Calu3 (cell line): ENCODE measurements at regions not wholly inside any gene's neighbourhood (a gene's known extent, or its start where the extent isn't known, plus 50 kb on each side); places are given as distances from the start of the nearest gene placed in this dataset.

Experiments
- BruUV-seq: library from RNA; stranded (reverse); fragments of 400-500 nt; replicated peaks from 2 replicates; lab custom pipeline; 2021; lab: Mats Ljungman, UMichigan
- CTCF ChIA-PET: fragments of 300-600 bp; sonication (Branson Sonifier 250); formaldehyde crosslinking; loops from one replicate; lab custom pipeline; 2022; ENCODE audit warnings: antibody characterized with exemption; lab: Charles Lee
- DNase-seq: peaks from one replicate; pipeline ENCODE4 v3.0.0; 2022
- H3K27ac Mint-ChIP-seq: one replicate; pipeline ENCODE4 v1.8.0; 2022; ENCODE audit warnings: mixed read lengths; ENCODE audit not compliant: unreplicated experiment
- H3K27me3 Mint-ChIP-seq: one replicate; pipeline ENCODE4 v1.8.0; 2022; ENCODE audit warnings: mixed read lengths; ENCODE audit not compliant: unreplicated experiment
- H3K36me3 Mint-ChIP-seq: one replicate; pipeline ENCODE4 v1.8.0; 2022; ENCODE audit warnings: mild to moderate bottlenecking, moderate library complexity, mixed read lengths; ENCODE audit not compliant: insufficient read depth, unreplicated experiment
- H3K4me1 Mint-ChIP-seq: one replicate; pipeline ENCODE4 v1.8.0; 2022; ENCODE audit warnings: mild to moderate bottlenecking, low read depth, mixed read lengths; ENCODE audit not compliant: unreplicated experiment
- H3K4me3 Mint-ChIP-seq: one replicate; pipeline ENCODE4 v1.8.0; 2022; ENCODE audit warnings: mild to moderate bottlenecking, low read depth, moderate library complexity, mixed read lengths; ENCODE audit not compliant: unreplicated experiment
- H3K9me3 Mint-ChIP-seq: one replicate; pipeline ENCODE4 v1.8.0; 2022; ENCODE audit warnings: low read depth, mixed read lengths; ENCODE audit not compliant: unreplicated experiment
- intact Hi-C: fragments of 100-400 bp; cut with micrococcal nuclease; formaldehyde crosslinking; loops from one replicate; pipeline ENCODE4 v1.10.0; 2022; ENCODE audit not compliant: unreplicated experiment
- TF ChIP-seq, protein P1 (sequence below): fragments of 200-600 bp; IDR thresholded peaks from one replicate; pipeline ENCODE4 v1.8.0; 2022; ENCODE audit warnings: antibody characterized with exemption; ENCODE audit not compliant: unreplicated experiment

DNA sequence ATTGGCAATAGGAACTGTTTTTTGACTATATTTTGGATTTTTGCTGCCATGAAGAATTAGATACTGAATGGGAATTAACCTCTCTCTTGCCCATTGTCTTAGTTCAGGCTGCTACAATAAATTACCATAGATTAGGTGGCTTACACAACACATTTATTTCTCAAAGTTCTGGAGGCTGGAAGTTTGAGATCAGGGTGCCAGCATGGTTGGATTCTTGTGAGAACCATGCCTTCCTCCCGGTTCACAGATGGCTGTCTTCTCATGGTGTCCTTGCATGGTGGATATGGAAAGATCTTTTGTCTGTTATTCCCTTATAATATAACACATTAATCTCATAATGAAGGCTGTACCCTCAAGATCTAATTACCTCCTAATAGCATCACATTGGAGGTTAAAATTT is 836.4 kb downstream of the SLC4A3 start:
- Mint-ChIP-seq H3K4me1 (no peaks in the 10 kb centered on the region), H3K27me3 (no peaks in the 10 kb centered on the region), H3K27ac (no peak overlapping the region), H3K36me3 (no peaks in the 10 kb centered on the region), H3K9me3 (peaks cover 2% of the 10 kb centered on the region), H3K4me3 (no peak overlapping the region)
- TF ChIP-seq, protein P1, sequence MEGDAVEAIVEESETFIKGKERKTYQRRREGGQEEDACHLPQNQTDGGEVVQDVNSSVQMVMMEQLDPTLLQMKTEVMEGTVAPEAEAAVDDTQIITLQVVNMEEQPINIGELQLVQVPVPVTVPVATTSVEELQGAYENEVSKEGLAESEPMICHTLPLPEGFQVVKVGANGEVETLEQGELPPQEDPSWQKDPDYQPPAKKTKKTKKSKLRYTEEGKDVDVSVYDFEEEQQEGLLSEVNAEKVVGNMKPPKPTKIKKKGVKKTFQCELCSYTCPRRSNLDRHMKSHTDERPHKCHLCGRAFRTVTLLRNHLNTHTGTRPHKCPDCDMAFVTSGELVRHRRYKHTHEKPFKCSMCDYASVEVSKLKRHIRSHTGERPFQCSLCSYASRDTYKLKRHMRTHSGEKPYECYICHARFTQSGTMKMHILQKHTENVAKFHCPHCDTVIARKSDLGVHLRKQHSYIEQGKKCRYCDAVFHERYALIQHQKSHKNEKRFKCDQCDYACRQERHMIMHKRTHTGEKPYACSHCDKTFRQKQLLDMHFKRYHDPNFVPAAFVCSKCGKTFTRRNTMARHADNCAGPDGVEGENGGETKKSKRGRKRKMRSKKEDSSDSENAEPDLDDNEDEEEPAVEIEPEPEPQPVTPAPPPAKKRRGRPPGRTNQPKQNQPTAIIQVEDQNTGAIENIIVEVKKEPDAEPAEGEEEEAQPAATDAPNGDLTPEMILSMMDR, result no peak
- no peak for DNase-seq
- CTCF ChIA-PET, result no interaction called here
- intact Hi-C loops, result no loop called here
- BruUV-seq, result no TSS peak

DNA sequence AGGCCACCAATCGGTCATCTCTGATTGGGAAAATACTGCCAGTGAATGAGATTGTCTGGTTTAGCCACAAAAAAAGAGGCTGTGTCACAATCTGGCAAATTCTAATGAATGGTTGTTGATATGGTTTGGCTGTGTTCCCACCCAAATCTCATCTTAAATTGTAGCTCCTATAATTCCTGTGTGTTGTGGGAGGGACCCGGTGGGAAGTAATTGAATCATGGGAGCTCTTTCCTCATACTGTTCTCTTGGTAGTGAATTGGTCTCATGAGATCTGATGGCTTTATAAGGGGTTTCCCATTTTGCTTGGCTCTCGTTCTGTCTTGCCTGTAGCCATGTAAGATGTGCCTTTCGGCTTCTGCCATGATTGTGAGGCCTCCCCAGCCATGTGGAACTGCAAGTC is 838.3 kb downstream of the SLC4A3 start:
- Mint-ChIP-seq H3K36me3 (no peaks in the 10 kb centered on the region), H3K4me3 (no peak overlapping the region), H3K9me3 (peaks cover 2% of the 10 kb centered on the region), H3K4me1 (no peaks in the 10 kb centered on the region), H3K27ac (no peak overlapping the region), H3K27me3 (no peaks in the 10 kb centered on the region)
- intact Hi-C loops, result no loop called here
- TF ChIP-seq, protein P1, result no peak
- CTCF ChIA-PET, result no interaction called here
- no peak for DNase-seq
- BruUV-seq, result no TSS peak

DNA sequence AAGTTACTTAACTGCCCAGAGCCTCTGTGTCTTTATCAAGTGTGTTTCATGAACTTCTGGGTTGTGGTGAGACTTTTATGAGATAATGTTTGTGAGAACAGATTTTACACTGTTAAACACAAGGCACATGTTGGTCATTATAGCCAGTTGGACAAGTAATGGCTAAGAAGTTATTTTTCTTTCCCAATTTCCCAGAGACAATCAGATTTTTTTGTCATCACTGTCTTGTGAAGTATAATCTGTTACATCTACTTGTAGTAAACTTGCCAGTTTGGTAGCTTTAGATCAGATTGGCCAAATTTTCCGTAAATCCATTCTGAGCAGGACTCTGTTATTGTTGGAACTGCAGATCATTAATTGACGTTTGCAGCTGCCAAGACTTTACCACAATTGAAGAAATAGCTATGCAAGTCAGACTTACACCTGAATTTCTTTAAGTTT is 838.8 kb downstream of the SLC4A3 start:
- no peak for DNase-seq
- no peaks in the 10 kb centered on the region for H3K36me3 Mint-ChIP-seq
- H3K27me3 Mint-ChIP-seq, result no peaks in the 10 kb centered on the region
- H3K9me3 Mint-ChIP-seq, result peaks cover 2% of the 10 kb centered on the region
- no peaks in the 10 kb centered on the region for H3K4me1 Mint-ChIP-seq
- TF ChIP-seq, protein P1, result no peak
- no peak overlapping the region for H3K27ac Mint-ChIP-seq
- CTCF ChIA-PET, result no interaction called here
- no TSS peak for BruUV-seq
- no peak overlapping the region for H3K4me3 Mint-ChIP-seq
- intact Hi-C loops, result no loop called here

DNA sequence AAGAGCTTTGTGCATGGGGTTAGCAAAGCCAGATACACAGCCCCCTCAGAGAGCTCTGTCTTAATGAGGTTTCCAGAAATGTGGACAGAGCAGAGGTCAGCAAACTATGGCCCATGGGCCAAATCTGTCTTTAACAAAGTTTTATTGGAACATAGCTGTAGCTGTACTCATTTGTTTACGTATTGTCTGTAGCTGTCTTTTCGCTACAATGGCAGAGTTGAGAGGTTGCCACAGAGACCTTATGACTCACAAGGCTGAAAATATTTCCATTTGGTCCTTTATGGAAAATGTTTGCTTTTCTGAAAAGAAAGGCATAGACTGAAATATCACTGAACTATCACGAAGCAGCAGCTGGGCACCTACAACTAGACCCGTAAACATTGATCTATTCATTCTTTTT is 841.8 kb downstream of the SLC4A3 start:
- no TSS peak for BruUV-seq
- TF ChIP-seq, protein P1, result no peak
- peaks cover 5% of the 10 kb centered on the region for H3K9me3 Mint-ChIP-seq
- intact Hi-C loops, result no loop called here
- H3K27me3 Mint-ChIP-seq, result no peaks in the 10 kb centered on the region
- H3K4me3 Mint-ChIP-seq, result no peak overlapping the region
- H3K36me3 Mint-ChIP-seq, result no peaks in the 10 kb centered on the region
- no peaks in the 10 kb centered on the region for H3K4me1 Mint-ChIP-seq
- CTCF ChIA-PET, result interaction anchor here (0.6 kb wide), 1 partner anchor 25 kb away, joined by 3 read pairs; no protein-coding TSS in a partner anchor
- DNase-seq, result no peak
- H3K27ac Mint-ChIP-seq, result no peak overlapping the region
